SU-DHL-6 (cell line): ENCODE measurements at regions not wholly inside any gene's neighbourhood (a gene's known extent, or its start where the extent isn't known, plus 50 kb on each side); places are given as distances from the start of the nearest gene placed in this dataset.

Experiments
- H2AFZ ChIP-seq: fragments of 200-600 bp; sonication (generic); 2 replicates; pipeline ENCODE4 v1.6.1; 2014; ENCODE audit warnings: low read depth, mild to moderate bottlenecking, moderate library complexity, mixed read lengths, antibody characterized with exemption, low read length; ENCODE audit not compliant: severe bottlenecking
- H3F3A ChIP-seq: fragments of 200-600 bp; shearing (Covaris generic); 2 replicates; pipeline ENCODE4 v1.6.0; 2016; ENCODE audit warnings: antibody characterized with exemption, mild to moderate bottlenecking; ENCODE audit not compliant: insufficient read depth
- H3K27ac ChIP-seq: fragments of 200-600 bp; sonication (generic); 2 replicates; pipeline ENCODE4 v1.5.1; 2016; ENCODE audit warnings: low read depth, mild to moderate bottlenecking, low read length, moderate library complexity, mixed read lengths
- H3K27me3 ChIP-seq: fragments of 200-600 bp; sonication (generic), shearing (Covaris generic); 2 replicates; pipeline ENCODE4 v1.6.0; 2014; ENCODE audit warnings: mild to moderate bottlenecking, low read length
- H3K36me3 ChIP-seq: fragments of 200-600 bp; sonication (generic); 2 replicates; pipeline ENCODE4 v1.6.1; 2014; ENCODE audit warnings: mild to moderate bottlenecking, low read length, mixed read lengths
- H3K4me2 ChIP-seq: fragments of 300-600, 200-600 bp; shearing (Covaris generic), sonication (generic); 2 replicates; pipeline ENCODE4 v1.6.0; 2014; ENCODE audit warnings: low read length, low read depth, mild to moderate bottlenecking; ENCODE audit not compliant: poor library complexity, severe bottlenecking
- H3K4me3 ChIP-seq: fragments of 200-600 bp; sonication (generic); 2 replicates; pipeline ENCODE4 v1.5.1; 2014; ENCODE audit warnings: antibody characterized with exemption, low read length, mild to moderate bottlenecking, mixed read lengths; ENCODE audit not compliant: insufficient read depth, poor library complexity, severe bottlenecking
- H3K79me2 ChIP-seq: fragments of 200-600 bp; sonication (generic); 2 replicates; pipeline ENCODE4 v1.6.1; 2014; ENCODE audit warnings: mild to moderate bottlenecking, low read length, moderate library complexity; ENCODE audit not compliant: insufficient read depth
- H3K9ac ChIP-seq: fragments of 200-600 bp; sonication (generic); 2 replicates; pipeline ENCODE4 v1.7.0; 2014; ENCODE audit warnings: mild to moderate bottlenecking, low read length
- H3K9me2 ChIP-seq: fragments of 200-600 bp; sonication (generic); replicated peaks from 2 replicates; pipeline ENCODE4 v1.6.1; 2014; ENCODE audit warnings: low read length; ENCODE audit not compliant: insufficient read depth
- H3K9me3 ChIP-seq: fragments of 200-600 bp; sonication (generic); 2 replicates; pipeline ENCODE4 v1.6.1; 2014; ENCODE audit warnings: low read length, mixed read lengths; ENCODE audit not compliant: insufficient read depth
- H4K20me1 ChIP-seq: fragments of 200-600 bp; sonication (generic); 2 replicates; pipeline ENCODE4 v1.6.1; 2014; ENCODE audit warnings: low read depth, mild to moderate bottlenecking, antibody characterized with exemption, low read length, moderate library complexity, mixed read lengths
- EZH2phosphoT487 ChIP-seq: fragments of 200-600 bp; sonication (generic), shearing (Covaris generic); conservative IDR thresholded peaks from 2 replicates; pipeline ENCODE4 v1.6.1; 2018; ENCODE audit warnings: mild to moderate bottlenecking, antibody characterized with exemption, low read length, moderate library complexity, mixed read lengths
- TF ChIP-seq, protein P1 (sequence below): fragments of 200-600 bp; sonication (generic); IDR thresholded peaks from one replicate; pipeline ENCODE4 v1.5.1; 2017; ENCODE audit warnings: antibody characterized with exemption, mild to moderate bottlenecking, low read length, moderate library complexity; ENCODE audit not compliant: insufficient read depth, poor library complexity, severe bottlenecking

DNA sequence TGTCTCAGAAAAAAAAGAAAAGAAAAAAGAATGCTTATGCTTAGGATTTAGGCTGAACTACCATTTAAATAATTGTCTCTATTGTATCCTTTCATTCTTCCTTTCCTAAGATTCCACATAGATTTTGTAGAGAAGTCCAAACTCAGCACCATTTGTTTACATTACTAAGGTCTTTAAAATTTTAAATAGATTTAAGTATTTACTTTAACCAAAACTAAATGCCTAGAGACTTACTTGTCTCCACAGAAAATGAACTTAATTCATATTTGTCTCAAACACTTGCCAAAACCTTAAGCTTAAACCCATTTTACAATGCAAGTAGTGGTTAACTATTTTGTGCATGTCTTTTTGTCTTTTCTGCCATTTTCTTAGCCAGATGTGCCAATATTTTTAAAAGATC is 54.1 kb upstream of the ABI1 start:
- Histone ChIP-seq H3K9me2 (no peaks in the 10 kb centered on the region), H3K4me2 (no peak overlapping the region), H3K36me3 (no peaks in the 10 kb centered on the region), H3K9me3 (no peaks in the 10 kb centered on the region), H4K20me1 (no peaks in the 10 kb centered on the region), H3K9ac (no peak overlapping the region), H3F3A (no peaks in the 10 kb centered on the region), H3K27ac (no peak overlapping the region), H3K79me2 (no peaks in the 10 kb centered on the region), H2AFZ (no peak overlapping the region), H3K4me3 (no peak overlapping the region), H3K27me3 (no peaks in the 10 kb centered on the region)
- TF ChIP-seq, protein P1, sequence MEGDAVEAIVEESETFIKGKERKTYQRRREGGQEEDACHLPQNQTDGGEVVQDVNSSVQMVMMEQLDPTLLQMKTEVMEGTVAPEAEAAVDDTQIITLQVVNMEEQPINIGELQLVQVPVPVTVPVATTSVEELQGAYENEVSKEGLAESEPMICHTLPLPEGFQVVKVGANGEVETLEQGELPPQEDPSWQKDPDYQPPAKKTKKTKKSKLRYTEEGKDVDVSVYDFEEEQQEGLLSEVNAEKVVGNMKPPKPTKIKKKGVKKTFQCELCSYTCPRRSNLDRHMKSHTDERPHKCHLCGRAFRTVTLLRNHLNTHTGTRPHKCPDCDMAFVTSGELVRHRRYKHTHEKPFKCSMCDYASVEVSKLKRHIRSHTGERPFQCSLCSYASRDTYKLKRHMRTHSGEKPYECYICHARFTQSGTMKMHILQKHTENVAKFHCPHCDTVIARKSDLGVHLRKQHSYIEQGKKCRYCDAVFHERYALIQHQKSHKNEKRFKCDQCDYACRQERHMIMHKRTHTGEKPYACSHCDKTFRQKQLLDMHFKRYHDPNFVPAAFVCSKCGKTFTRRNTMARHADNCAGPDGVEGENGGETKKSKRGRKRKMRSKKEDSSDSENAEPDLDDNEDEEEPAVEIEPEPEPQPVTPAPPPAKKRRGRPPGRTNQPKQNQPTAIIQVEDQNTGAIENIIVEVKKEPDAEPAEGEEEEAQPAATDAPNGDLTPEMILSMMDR, result no peak
- TF ChIP-seq EZH2phosphoT487, result no peak

- Histone ChIP-seq H3K36me3 (no peaks in the 10 kb centered on the region), H3F3A (no peaks in the 10 kb centered on the region), H3K4me2 (no peak overlapping the region), H4K20me1 (no peaks in the 10 kb centered on the region), H3K4me3 (no peak overlapping the region), H3K79me2 (no peaks in the 10 kb centered on the region), H2AFZ (no peak overlapping the region), H3K9me2 (no peaks in the 10 kb centered on the region), H3K9me3 (no peaks in the 10 kb centered on the region), H3K27ac (no peak overlapping the region), H3K27me3 (no peaks in the 10 kb centered on the region), H3K9ac (no peak overlapping the region)
- TF ChIP-seq, protein P1, result no peak
- no peak for TF ChIP-seq EZH2phosphoT487
Observed at GRCh38 chr10:26911811-26912461, 51.2 kb upstream of the ABI1 start.
